ENCODE measurements at regions not wholly inside any gene's neighbourhood (a gene's known extent, or its start where the extent isn't known, plus 50 kb on each side); places are given as distances from the start of the nearest gene placed in this dataset.
"Not testable (repeated sequence)": the region's sequence is repeated elsewhere in the genome, so short reads cannot be mapped to it uniquely, and the experiment has no call there.

DNA sequence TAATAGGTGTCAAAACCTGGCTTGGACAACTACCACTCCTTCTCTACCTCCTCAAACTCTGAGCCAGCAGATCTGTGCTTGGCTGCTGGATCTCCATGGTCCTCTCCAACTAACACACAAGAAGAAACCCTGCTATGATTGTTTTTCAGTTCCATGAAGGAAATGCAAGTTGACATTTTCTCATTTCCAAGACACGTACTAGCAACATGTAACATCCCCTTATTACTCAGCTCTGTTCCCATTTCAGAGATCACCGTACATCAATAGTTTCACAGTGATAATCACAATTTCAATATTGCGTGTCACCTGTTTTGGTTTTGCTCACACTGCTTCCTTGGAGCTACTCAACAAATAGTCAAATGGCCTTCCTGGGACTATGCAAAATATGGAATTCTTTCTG lies 544.6 kb upstream of the DEFB115 start:
- TF ChIP-seq, protein P1, sequence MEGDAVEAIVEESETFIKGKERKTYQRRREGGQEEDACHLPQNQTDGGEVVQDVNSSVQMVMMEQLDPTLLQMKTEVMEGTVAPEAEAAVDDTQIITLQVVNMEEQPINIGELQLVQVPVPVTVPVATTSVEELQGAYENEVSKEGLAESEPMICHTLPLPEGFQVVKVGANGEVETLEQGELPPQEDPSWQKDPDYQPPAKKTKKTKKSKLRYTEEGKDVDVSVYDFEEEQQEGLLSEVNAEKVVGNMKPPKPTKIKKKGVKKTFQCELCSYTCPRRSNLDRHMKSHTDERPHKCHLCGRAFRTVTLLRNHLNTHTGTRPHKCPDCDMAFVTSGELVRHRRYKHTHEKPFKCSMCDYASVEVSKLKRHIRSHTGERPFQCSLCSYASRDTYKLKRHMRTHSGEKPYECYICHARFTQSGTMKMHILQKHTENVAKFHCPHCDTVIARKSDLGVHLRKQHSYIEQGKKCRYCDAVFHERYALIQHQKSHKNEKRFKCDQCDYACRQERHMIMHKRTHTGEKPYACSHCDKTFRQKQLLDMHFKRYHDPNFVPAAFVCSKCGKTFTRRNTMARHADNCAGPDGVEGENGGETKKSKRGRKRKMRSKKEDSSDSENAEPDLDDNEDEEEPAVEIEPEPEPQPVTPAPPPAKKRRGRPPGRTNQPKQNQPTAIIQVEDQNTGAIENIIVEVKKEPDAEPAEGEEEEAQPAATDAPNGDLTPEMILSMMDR (IDR thresholded peaks at IDR 0.05), result not testable (repeated sequence)
- TF ChIP-seq POLR2A (IDR thresholded peaks at IDR 0.05), result not testable (repeated sequence)
